Stomach (tissue), 4 donors: ENCODE measurements at regions not wholly inside any gene's neighbourhood (a gene's known extent, or its start where the extent isn't known, plus 50 kb on each side); places are given as distances from the start of the nearest gene placed in this dataset.

Experiments used
- POLR2A ChIP-seq, 4 donors: fragments of 450-650 bp; IDR thresholded peaks; one replicate each; pipeline ENCODE4 v1.6.1; 2016; ENCODE audit warnings: antibody characterized with exemption in 4 of 4, control low read depth in 2 of 4, mild to moderate bottlenecking in 1 of 4, moderate library complexity in 1 of 4
- POLR2AphosphoS5 ChIP-seq, 3 donors: sonication (generic); formaldehyde crosslinking; IDR thresholded peaks; one replicate each; pipeline ENCODE4 v1.6.1; 2016; ENCODE audit warnings: antibody characterized with exemption in 3 of 3
- TF ChIP-seq, protein P1 (sequence below), 7 experiments: fragments of 450-650 bp in 4 of 7; fragments of 200-600 bp in 3 of 7; sonication (generic) in 3 of 7; IDR thresholded peaks; one replicate each; pipeline ENCODE4 v1.5.1; 2016 to 2019; ENCODE audit warnings: antibody characterized with exemption in 7 of 7, control low read depth in 2 of 7, mild to moderate bottlenecking in 1 of 7

DNA sequence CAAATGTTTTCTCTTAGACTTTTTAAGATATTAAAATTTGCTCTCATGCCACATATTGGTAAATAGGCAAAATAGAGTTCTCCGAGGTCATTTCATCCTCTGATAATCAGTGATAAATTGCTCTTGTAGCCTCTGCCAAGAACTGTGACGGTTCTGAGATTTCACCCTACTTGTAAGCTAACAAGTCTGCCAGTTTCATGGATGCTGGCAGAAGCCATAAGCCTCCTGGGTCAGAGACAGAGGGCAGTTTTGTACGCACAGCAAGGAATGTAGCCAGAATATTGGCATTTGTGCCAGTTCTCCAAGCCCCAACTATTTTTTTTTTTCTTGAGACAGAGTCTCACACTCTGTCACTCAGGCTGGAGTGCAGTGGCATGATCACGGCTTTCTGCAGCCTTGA lies 945.0 kb upstream of the WWC1 start:
- TF ChIP-seq POLR2AphosphoS5 (IDR thresholded peaks at IDR 0.05) (no peak), POLR2A (IDR thresholded peaks at IDR 0.05) (no peak)
- TF ChIP-seq, protein P1, sequence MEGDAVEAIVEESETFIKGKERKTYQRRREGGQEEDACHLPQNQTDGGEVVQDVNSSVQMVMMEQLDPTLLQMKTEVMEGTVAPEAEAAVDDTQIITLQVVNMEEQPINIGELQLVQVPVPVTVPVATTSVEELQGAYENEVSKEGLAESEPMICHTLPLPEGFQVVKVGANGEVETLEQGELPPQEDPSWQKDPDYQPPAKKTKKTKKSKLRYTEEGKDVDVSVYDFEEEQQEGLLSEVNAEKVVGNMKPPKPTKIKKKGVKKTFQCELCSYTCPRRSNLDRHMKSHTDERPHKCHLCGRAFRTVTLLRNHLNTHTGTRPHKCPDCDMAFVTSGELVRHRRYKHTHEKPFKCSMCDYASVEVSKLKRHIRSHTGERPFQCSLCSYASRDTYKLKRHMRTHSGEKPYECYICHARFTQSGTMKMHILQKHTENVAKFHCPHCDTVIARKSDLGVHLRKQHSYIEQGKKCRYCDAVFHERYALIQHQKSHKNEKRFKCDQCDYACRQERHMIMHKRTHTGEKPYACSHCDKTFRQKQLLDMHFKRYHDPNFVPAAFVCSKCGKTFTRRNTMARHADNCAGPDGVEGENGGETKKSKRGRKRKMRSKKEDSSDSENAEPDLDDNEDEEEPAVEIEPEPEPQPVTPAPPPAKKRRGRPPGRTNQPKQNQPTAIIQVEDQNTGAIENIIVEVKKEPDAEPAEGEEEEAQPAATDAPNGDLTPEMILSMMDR (IDR thresholded peaks at IDR 0.05) = no peak
